IPS DF 4.7 (cell line): ENCODE measurements at regions not wholly inside any gene's neighbourhood (a gene's known extent, or its start where the extent isn't known, plus 50 kb on each side); places are given as distances from the start of the nearest gene placed in this dataset.
"Not testable (repeated sequence)": the region's sequence is repeated elsewhere in the genome, so short reads cannot be mapped to it uniquely, and the experiment has no call there.

Experiments
- DNase-seq: peaks from one replicate; pipeline ENCODE4 v3.0.0-alpha.2; 2013; ENCODE audit warnings: low spot score; ENCODE audit errors: extremely low read depth

DNA sequence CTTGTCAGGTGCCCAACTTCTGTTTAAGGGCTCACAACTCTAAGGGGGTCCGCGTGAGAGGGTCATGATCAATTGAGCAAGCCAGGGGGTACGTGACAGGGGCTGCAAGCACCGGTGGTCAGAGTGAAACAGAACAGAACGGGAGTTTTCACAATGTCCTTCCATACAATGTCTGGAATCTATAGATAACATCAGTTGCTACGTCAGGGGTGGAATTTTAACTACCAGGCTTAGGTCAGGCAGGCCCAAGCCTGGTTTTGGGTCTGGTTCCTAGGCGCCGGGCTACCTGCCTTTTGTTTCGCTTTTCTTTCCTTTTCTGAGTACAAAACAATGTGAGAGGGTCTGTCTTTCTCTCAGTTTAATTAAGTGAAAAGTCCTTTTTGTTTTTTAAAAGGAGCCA, 666.5 kb upstream of the MBL2 start:
- not testable (repeated sequence) for DNase-seq

DNA sequence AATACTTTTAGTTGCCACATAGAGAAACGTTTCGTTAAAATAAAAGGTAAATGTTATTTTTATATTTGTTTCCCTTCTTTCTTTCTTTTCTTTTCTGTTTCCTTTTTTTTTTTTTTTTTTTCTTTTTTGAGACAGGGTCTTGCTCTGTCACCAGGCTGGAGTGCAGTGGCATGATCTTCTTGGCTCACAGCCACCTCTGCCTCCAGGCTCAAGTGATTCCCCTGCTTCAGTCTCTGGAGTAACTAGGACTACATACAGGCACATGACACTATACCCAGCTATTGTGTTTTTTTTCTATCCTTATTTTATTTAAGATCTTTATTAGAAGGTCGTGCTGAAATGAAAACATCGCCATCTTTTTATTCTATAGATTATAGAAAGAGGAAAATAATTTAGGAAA, 661.8 kb upstream of the MBL2 start:
- DNase-seq: no peak

DNA sequence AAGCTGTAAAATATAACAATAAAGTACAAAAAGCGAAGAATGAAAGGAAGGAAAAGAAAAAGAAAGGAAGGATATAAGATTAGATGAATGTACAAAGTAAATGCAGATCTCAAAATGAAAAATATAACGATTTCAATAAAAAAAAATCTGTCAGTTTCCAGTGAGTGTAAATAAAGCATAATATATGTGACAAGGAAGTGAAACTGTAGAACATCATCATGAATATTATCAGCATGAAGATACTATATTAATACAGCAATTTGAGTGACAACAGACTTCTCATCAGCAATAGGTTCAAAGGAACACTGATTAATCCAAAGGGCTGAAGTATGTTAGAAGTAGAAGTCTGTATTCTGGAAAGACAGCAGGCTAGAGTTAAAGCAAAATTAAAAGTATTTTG, 659.5 kb upstream of the MBL2 start:
- no peak for DNase-seq

DNA sequence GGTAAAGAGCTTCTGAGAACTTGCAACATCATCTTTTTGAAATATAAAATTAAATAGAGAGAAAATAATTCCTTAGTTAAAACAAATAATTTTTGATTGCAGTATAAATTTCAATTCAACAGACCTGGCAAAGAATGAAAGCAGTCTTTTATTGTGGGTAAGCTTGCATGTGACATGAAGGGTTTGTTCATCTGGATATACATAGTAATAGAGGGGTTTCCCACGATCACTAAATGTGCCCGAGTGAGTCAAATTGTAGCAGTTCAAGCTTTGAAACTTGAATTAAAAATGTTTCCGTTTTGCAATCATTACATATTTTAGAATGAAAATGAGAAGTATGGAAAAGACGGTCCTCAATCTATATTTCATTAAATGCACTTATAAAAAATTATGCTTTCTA, 658.4 kb upstream of the MBL2 start:
- no peak for DNase-seq

DNA sequence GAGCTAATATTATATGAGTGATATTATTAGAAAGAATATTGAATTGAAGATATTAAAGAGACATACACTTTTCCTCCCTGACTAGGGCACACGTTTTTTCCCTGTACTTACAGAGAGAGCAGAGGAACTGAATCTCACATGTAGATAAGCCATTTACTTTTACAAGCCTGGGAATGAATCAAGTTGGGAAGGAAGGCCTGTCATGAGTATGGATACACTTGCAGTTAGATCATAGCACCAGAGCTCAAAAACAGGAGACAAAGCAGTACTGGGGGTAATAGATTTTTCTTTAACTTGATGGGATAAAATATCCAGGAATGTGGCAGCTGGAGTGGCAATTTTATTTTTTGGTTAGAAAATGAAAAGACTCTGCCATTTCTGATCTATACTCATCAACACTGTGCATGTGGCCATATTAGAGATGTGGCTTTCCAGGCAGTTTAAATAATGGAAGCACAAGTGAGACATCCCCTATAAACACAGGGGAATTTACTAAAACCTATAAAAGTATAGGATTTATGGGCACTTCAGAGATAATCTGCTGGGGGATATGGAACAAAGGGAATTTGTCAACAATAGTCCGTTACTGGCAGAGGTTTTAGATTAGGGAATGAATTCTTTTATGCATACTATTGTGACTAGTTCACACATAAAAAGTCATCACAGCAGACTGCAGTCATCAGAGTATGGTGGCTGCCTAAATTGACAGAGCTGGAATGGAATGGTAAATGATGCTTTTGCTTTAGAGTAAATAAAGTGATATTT, 657.7 kb upstream of the MBL2 start:
- no peak for DNase-seq

DNA sequence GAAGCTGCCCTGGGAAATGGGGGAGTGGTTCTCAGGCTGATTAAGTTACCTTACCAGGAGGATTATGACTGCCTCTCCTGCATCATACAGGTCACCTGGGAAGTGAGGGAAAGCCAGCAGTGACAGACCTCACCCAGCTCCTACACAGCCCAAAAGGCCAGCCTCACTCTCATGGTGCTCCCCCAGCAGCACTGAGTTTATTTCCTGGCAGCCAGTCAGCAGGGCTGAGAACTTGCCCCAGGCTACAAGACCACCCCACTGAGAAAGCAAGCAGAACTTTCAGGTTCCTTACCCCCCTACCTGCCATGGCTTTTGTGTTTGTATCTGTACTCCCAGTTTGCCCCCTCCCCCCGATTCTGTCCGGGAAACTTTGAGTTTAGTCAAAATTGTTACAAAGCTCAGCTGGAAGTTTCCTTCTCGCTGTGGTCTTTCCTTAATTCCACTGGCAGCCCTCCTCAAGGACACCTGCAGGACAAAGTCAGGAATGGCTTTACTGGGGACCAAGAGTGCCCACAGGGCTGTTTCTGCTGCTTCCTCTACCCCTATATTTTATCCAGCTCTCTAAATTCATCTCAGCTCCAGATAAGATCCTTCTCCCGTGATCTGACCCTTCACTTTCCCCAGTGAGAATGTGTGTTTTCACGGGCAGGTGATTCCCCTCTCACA, 649.8 kb upstream of the MBL2 start:
- DNase-seq: no peak

DNA sequence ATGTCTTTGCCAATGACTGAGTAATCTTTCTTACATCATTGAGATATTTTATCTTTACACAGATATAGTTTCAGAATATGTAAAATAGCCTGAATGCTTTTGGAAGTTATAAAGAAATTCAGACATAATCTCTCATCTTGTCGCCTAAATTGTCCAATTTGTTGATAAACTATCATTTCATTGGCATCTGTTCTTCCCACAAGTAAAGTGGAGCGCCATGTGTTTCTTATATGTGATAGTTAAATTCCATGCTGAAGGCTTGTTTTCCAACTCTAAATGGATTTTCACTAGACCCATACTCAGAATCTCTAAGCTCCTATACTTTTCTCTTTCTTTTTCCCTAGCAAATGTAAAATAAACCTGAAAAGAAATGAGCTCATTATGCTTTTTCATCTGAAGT, 640.1 kb upstream of the MBL2 start:
- no peak for DNase-seq

DNA sequence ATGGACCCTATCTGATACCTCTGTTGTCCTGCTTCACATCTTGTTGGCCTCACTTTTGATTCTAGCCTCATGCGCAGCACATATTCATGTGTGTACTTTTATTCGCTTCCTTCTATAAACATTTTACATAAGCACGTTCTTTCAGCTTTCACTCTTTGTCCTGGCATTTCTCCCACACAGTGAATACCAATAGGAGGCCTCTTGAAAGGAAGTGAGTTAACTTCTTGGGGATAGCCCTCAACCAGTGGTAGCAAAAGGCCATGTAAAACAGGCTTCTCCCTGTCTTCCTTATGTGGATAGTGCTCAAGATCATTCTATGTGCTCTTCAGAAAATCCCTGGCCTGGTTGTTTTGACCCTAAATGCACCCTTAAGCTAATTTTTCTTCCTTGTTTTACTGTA, 633.9 kb upstream of the MBL2 start:
- DNase-seq: no peak

DNA sequence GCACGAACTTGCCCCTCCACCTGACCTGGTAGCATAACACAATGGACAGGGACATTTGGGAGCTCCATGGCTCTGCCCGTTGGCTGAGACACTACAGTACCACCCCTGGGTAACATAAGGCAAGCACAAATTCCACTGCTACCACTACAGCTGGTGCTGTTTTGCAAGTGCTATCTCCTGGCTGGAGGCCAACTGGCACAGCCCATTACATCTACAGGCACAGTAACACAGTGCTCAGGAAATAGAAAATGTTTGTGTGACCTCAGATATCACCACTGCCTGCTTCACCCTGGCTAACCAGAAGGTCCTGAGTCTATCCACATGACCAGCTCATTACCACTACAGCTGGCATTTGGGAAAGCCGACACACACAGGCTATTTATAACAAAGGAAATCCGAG, 631.1 kb upstream of the MBL2 start:
- DNase-seq: no peak

DNA sequence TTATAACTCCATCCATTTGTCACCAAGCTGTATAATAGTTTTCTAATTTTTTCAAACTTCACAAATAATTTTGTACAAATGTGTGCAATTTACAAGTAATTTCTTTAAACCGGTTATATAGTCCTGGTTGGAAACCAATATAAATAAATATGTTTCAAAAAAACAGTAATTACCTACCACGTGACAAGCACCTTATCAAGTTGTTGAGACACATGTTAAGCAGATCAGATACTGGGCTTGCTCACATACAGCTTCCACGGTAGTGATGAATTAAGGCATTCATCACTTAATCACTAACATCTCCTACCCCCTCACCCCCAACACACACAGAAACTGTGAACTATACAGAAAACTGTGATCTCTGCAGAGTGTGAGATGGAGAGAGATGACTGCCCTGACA, 630.0 kb upstream of the MBL2 start:
- no peak for DNase-seq

DNA sequence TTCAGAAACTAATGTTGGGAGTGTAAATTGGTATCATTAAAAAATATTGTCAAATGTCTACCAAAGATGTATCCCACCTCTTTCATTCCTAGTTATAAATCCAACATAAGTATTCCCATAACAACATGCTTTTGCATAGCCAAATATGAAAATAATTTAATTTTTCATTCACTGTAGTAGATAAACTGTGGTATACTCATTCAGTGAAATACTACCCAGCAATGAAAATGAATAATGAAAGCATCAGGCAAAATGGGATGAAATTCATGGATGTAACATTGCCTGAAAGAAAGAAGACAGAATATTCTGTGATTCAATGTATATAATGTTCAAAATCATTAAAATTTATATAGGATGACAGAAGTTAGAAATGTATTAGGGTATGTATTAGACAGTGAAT, 629.0 kb upstream of the MBL2 start:
- no peak for DNase-seq

DNA sequence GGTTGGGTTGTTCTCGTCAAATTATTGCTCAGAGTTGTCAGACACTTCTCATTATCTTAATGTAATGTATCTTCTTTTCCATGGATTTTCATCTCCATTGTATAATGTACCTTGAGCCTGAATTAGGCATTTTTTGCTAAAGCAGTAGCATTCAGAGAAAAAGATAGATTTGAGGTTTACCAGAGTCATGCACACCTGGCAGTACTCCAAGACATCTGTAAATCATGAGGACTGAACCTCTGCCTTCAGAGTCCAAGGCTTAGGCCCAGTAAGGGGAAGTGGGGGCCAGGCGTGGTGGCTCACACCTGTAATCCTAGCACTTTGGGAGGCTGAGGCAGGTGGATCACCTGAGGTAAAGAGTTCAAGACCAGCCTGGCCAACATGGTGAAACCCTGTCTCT, 624.3 kb upstream of the MBL2 start:
- no peak for DNase-seq

DNA sequence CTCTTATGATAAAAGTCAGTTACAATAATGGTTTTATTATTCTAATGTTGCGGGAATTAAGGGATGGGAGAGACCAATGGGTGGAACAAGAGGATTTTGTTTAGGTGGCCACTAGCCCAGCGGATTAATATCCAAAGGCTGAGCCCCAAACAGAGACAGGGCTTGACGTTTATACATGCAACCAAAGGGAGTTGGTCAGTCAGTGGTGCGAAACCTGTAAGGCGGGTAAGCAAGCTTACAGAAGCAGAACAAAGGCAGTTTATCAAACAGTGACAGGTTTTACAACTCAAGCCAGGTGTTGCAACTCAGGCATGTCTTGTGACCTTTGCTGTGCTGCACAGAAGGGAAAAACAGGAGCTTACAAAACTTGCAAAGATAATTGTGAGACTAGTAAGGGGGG, 622.9 kb upstream of the MBL2 start:
- DNase-seq: no peak

DNA sequence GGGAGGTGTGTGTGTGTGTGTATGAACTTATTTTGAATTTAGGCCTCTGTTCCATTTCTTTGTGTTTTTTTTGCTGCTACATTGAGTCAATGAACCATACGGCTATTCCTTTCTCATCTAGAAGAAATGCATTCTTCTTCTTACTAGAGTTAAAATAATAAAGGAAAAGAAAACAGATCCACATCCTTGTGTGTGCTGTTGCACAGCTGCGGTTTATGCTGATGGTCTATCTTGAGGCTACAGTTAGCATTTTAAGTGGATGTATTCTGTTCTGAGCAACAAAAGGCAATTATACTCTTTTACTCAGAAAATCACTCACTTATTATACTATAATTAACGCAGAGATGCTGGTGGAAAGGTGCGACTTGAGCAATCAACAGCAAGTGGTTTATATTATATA, 615.0 kb upstream of the MBL2 start:
- no peak for DNase-seq

DNA sequence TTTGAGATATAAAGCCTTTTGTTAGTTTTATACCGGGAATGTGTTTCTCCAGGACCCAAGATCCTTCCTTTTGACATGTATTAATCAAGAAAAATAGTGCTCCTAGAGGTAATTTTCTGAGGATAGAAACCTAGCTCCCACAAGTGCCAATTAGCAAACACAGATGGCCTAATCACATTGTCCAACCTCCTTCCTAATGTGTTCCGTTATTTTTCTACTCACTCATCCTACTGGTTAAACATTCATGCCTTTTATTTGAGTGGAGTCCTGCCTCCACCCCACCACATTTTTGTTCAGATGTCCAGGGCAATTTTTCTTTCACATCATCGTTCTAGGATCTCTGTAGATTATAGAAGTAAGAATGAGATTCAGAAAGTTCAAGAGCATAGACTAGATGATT, 610.0 kb upstream of the MBL2 start:
- DNase-seq: no peak

DNA sequence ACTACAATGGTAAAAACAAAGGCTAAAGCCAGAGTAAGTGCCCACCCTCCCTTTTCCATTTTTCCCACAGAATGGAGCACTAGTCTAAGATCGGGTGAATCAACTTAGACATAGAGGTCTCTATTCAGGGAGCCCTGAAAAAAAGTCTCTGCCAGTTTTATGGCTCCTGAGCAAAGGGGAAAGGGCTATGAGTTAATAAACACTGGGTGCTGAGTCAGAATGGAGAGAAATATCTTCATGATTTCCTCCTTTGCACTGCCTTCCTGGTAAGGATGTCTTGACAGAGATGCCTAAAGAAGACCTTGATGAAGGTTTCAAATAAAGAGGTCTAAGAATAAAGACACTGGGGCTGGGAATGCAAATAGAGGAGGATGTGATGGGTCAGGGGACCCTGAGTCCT, 607.4 kb upstream of the MBL2 start:
- no peak for DNase-seq

DNA sequence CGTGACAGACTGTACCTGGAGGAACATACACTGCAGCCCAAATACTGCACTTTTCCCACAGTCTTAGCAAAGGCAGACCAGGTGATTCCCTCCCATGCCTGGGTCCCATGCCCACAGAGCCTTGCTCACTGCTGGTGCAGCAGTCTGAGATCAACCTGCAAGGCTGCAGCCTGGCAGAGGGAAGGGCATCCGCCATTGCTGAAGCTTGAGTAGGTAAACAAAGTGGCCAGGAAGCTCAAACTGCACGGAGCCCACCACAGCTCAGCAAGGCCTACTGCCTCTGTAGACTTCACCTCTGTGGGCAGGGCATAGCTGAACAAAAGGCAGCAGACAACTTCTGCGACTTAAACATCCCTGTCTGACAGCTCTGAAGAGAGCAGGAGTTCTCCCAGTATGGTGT, 597.8 kb upstream of the MBL2 start:
- no peak for DNase-seq

DNA sequence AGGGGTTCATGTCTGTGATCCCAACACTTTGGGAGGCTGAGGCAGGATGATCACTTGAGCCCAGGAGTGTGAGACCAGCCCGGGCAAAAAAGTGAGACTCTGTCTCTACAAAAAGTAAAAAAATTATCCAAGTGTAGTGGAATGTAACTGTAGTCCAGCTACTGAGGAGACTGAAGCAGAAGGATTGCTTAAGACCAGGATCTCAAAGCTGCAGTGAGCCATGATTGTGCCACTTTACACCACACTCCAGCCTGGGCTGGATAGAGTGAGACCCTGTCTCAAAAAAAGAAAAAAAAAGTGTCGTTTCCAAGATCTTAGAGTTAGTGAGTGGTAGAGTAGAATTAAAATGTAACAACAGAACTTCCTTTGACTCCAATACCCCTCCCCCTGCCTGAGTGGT, 589.4 kb upstream of the MBL2 start:
- no peak for DNase-seq

DNA sequence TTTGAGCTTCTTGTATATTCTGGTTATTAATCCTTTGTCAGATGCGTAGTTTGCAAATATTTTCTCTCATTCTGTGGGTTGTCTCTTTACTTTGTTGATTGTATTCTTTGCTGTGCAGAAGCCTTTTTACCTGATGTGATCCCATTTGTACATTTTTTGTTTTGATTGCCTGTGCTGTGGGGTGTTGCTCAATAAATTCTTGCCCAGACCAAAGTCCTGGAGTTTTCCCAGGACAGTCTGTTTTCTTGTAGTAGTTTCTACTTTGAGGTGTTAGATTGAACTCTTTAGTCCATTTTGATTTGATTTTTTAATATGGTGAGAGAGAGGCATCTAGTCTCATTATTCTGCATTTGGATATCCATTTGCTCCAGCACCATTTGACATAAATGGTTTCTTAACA, 588.7 kb upstream of the MBL2 start:
- no peak for DNase-seq

DNA sequence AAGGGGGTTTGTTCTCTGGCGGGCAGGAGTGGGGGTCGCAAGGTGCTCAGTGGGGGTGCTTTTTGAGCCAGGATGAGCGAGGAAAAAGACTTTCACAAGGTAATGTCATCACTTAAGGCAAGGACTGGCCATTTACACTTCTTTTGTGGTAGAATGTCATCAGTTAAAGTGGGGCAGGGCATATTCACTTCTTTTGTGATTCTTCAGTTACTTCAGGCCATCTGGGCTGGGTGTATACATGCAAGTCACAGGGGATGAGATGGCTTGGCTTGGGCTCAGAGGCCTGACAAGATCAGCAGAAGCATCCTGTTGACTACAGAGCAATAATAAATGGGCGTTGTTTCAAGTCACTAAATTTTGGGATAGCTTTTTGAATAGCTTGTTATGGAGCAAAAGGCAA, 586.4 kb upstream of the MBL2 start:
- DNase-seq: peak; percentile 33

DNA sequence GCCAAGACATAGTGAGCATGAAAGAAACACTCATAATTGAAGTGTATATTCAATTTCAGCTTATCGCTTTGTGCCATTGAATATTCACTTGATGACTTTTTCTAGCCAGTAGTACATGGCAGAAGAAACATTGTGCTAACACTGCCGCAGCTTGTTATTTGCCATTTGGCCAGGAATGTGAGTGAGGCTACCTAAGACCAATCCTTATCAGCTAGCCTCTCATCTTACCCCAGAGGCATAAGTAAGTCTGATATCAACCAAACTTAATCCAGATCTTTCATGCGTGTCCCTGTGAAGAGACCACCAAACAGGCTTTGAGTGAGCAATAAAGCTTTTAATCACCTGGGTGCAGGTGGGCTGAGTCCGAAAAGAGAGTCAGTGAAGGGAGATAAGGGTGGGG, 586.0 kb upstream of the MBL2 start:
- peak; percentile 33 for DNase-seq

DNA sequence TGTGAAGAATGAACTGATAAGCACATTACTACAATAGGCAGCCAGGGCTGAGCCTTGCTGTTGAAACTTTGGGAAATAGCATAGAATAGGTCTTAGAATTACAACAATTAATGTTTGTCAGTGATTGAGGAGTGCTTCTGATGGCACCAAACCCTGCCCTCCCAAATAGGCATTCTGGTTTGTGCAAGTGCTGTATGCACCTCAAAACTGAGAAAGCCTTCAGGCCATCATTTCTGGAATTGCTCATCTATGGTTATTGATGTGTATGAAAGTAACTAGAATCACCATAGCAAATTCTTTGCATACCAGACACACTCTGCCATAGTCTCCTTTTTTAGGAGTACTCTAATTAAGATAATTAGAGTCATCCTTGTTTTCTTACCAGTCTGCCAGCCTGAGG, 585.0 kb upstream of the MBL2 start:
- no peak for DNase-seq

DNA sequence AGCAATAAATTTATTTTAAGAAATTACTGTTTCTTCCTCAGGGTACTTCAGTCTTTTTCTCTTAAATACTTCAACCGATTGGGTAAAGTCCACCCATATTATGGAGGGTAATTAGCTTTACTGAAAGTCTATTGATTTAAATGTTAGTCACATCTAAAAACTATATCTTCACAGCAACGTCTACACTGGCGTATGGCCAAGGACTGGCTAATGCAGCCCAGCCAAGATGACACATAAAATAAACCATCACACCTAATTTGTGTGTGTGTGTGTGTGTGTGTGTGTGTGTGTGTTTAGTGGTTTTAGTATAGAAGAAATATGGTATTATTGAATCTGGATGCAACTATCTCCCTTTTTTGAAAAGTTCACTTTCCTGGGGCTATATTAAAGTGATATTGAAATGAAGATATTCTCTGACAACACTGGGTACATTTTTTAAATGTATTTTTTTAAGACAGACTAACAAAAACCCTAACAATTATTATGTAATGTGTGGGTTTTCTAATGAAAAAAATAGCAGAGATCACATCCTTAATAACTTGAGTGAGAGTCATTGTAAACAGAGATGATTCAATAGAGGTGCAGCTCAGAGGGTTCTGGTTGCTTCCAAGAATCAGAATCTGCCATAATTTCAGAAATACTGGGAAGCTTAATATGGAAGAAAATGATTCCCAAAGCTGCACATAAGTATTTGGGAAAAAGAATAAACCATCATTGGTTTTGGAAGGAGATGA, 584.2 kb upstream of the MBL2 start:
- no peak for DNase-seq
